Endothelial cell of umbilical vein (primary cell): ENCODE measurements at regions not wholly inside any gene's neighbourhood (a gene's known extent, or its start where the extent isn't known, plus 50 kb on each side); places are given as distances from the start of the nearest gene placed in this dataset.
A peak's percentile ranks its signal among the peaks of the same experiment; 100 is the strongest.

ENCODE experiments used
- BruUV-seq: library from RNA; stranded (reverse); fragments of 400-500 nt; replicated peaks from 2 replicates; lab custom pipeline; 2021; lab: Mats Ljungman, UMichigan
- CTCF ChIA-PET: fragments of 300-600, 350-600 bp; sonication (Branson Sonifier 250); formaldehyde crosslinking; loops from one replicate; lab custom pipeline; 2021; ENCODE audit warnings: antibody characterized with exemption, inconsistent platforms; lab: Charles Lee
- POLR2A ChIA-PET: fragments of 300-600, 350-600 bp; sonication (Branson Sonifier 250); formaldehyde crosslinking; loops from one replicate; lab custom pipeline; 2021; ENCODE audit warnings: antibody characterized with exemption, inconsistent platforms; lab: Charles Lee
- DNase-seq: peaks from one replicate; pipeline ENCODE4 v3.0.0-alpha.2; 2011; ENCODE audit warnings: low read depth, low spot score
- FAIRE-seq: peaks from 2 replicates; lab custom pipeline; 2011; peaks lifted over from hg19 to GRCh38; lab: Jason Lieb, UNC
- H2AFZ ChIP-seq: 2 replicates; pipeline ENCODE4 v1.6.0; 2012; ENCODE audit warnings: low read depth, low read length, control low read depth, inconsistent platforms
- H3K27ac ChIP-seq: 2 replicates; pipeline ENCODE4 v1.5.1; 2011; ENCODE audit warnings: low read depth, mild to moderate bottlenecking, control low read depth, low read length, moderate library complexity; ENCODE audit not compliant: insufficient read depth
- H3K27me3 ChIP-seq, 2 experiments: 2 replicates each; pipeline versions ENCODE4 v1.6.0 to v1.6.1; 2011; ENCODE audit warnings: low read length in 2 of 2, mixed read lengths in 1 of 2; ENCODE audit not compliant: control insufficient read depth in 2 of 2, insufficient read depth in 2 of 2
- H3K36me3 ChIP-seq, 2 experiments: 2 replicates in 1 of 2; 3 replicates in 1 of 2; pipeline ENCODE4 v1.5.1; 2011; ENCODE audit warnings: low read length in 2 of 2, mild to moderate bottlenecking in 1 of 2, moderate library complexity in 1 of 2; ENCODE audit not compliant: control insufficient read depth in 2 of 2, insufficient read depth in 2 of 2; ENCODE audit errors: extremely low read depth in 1 of 2
- H3K4me1 ChIP-seq: 3 replicates; pipeline ENCODE4 v1.5.1; 2011; ENCODE audit warnings: mild to moderate bottlenecking, low read length; ENCODE audit not compliant: control insufficient read depth, insufficient read depth; ENCODE audit errors: extremely low read depth
- H3K4me2 ChIP-seq: 2 replicates; pipeline ENCODE4 v1.6.1; 2011; ENCODE audit warnings: low read length, control low read depth, mixed read lengths; ENCODE audit not compliant: insufficient read depth
- H3K4me3 ChIP-seq, 3 experiments: fragments of 200-600 bp in 1 of 3; sonication (generic), shearing (Covaris generic) in 1 of 3; replicated peaks in 1 of 3; 2 replicates each; pipeline ENCODE4 v1.5.1; 2011 to 2016; ENCODE audit warnings: control low read depth in 3 of 3, low read length in 3 of 3, mild to moderate bottlenecking in 2 of 3, inconsistent platforms in 1 of 3, low read depth in 1 of 3, moderate library complexity in 1 of 3; ENCODE audit not compliant: insufficient read depth in 1 of 3
- H3K79me2 ChIP-seq: 2 replicates; pipeline ENCODE4 v1.6.0; 2012; ENCODE audit warnings: low read length, inconsistent platforms; ENCODE audit not compliant: control insufficient read depth, insufficient read depth
- H3K9ac ChIP-seq: replicated peaks from 2 replicates; pipeline ENCODE3; 2011; ENCODE audit warnings: low read length, control low read depth; ENCODE audit not compliant: insufficient read depth; ENCODE audit errors: extremely low read depth
- H3K9me1 ChIP-seq: replicated peaks from 3 replicates; pipeline ENCODE4 v1.6.0; 2011; ENCODE audit warnings: mild to moderate bottlenecking, low read length; ENCODE audit not compliant: control insufficient read depth, insufficient read depth; ENCODE audit errors: extremely low read depth
- H3K9me3 ChIP-seq: replicated peaks from 2 replicates; pipeline ENCODE4 v1.5.1; 2012; ENCODE audit warnings: low read length, inconsistent platforms; ENCODE audit not compliant: control insufficient read depth, insufficient read depth
- H4K20me1 ChIP-seq: replicated peaks from 2 replicates; pipeline ENCODE3; 2011; ENCODE audit warnings: mild to moderate bottlenecking, low read length; ENCODE audit not compliant: control insufficient read depth, insufficient read depth; ENCODE audit errors: extremely low read depth
- EZH2 ChIP-seq: IDR thresholded peaks from 2 replicates; pipeline ENCODE4 v1.6.1; 2012; ENCODE audit warnings: borderline replicate concordance, low read depth, mild to moderate bottlenecking, moderate library complexity, low read length, inconsistent platforms; ENCODE audit not compliant: severe bottlenecking
- FOS ChIP-seq: IDR thresholded peaks from 2 replicates; pipeline ENCODE4 v1.6.1; 2011; ENCODE audit warnings: mild to moderate bottlenecking, low read length, moderate library complexity, borderline replicate concordance; ENCODE audit not compliant: insufficient read depth
- GATA2 ChIP-seq: IDR thresholded peaks from 2 replicates; pipeline ENCODE4 v1.7.0; 2011; ENCODE audit warnings: low read depth, mild to moderate bottlenecking, moderate library complexity, mixed read lengths, low read length; ENCODE audit not compliant: insufficient read length, insufficient read depth
- JUN ChIP-seq: IDR thresholded peaks from 2 replicates; pipeline ENCODE4 v1.6.1; 2011; ENCODE audit warnings: borderline replicate concordance, low read depth; ENCODE audit not compliant: insufficient read length, insufficient read depth
- MAX ChIP-seq: IDR thresholded peaks from 2 replicates; pipeline ENCODE4 v1.6.1; 2011; ENCODE audit not compliant: insufficient read depth, insufficient read length
- MYC ChIP-seq: IDR thresholded peaks from one replicate; pipeline ENCODE4 v1.6.1; 2011; ENCODE audit warnings: mild to moderate bottlenecking, low read depth, low read length
- POLR2A ChIP-seq: IDR thresholded peaks from 2 replicates; pipeline ENCODE4 v1.6.1; 2012; ENCODE audit warnings: low read depth, mild to moderate bottlenecking, control low read depth, low read length
- POLR2AphosphoS5 ChIP-seq: IDR thresholded peaks from 2 replicates; pipeline ENCODE4 v1.6.1; 2012; ENCODE audit warnings: low read depth, mild to moderate bottlenecking, control low read depth, low read length, moderate library complexity; ENCODE audit not compliant: insufficient read depth
- dilution Hi-C: fragments of 300-500 bp; cut with MboI; formaldehyde crosslinking; loops from one replicate; pipeline ENCODE4 v1.15.0; 2019; ENCODE audit warnings: low sequenced_read_pairs; ENCODE audit not compliant: extremely low pct_ligation_motif_present
- intact Hi-C: fragments of 100-400 bp; cut with micrococcal nuclease; formaldehyde crosslinking; loops from one replicate; pipeline ENCODE4 v1.10.0; 2022
- TF ChIP-seq, protein P1 (sequence below), 2 donors: IDR thresholded peaks; 1 replicate in 1 of 2; 2 replicates in 1 of 2; pipeline ENCODE4 v1.5.1; 2011; ENCODE audit warnings: low read length in 2 of 2, mild to moderate bottlenecking in 2 of 2, moderate library complexity in 2 of 2, control low read depth in 1 of 2, inconsistent platforms in 1 of 2, low read depth in 1 of 2; ENCODE audit not compliant: insufficient read depth in 1 of 2; ENCODE audit errors: extremely low read depth in 1 of 2

GRCh38 chr13:103812558-103812957, 746.3 kb upstream of the SLC10A2 start:
- no peaks in the 10 kb centered on the region for H3K36me3 ChIP-seq
- no peak overlapping the region for H2AFZ ChIP-seq
- no peaks in the 10 kb centered on the region for H3K27me3 ChIP-seq
- TF ChIP-seq GATA2 (no peak), MYC (no peak), POLR2AphosphoS5 (no peak), POLR2A (no peak), JUN (no peak), EZH2 (no peak), MAX (no peak), FOS (no peak)
- TF ChIP-seq, protein P1, sequence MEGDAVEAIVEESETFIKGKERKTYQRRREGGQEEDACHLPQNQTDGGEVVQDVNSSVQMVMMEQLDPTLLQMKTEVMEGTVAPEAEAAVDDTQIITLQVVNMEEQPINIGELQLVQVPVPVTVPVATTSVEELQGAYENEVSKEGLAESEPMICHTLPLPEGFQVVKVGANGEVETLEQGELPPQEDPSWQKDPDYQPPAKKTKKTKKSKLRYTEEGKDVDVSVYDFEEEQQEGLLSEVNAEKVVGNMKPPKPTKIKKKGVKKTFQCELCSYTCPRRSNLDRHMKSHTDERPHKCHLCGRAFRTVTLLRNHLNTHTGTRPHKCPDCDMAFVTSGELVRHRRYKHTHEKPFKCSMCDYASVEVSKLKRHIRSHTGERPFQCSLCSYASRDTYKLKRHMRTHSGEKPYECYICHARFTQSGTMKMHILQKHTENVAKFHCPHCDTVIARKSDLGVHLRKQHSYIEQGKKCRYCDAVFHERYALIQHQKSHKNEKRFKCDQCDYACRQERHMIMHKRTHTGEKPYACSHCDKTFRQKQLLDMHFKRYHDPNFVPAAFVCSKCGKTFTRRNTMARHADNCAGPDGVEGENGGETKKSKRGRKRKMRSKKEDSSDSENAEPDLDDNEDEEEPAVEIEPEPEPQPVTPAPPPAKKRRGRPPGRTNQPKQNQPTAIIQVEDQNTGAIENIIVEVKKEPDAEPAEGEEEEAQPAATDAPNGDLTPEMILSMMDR (IDR thresholded peaks at IDR 0.05; ENCODE audit: extremely low read depth in 1 of 2, insufficient read depth in 1 of 2, low read depth in 1 of 2, low read length in 2 of 2) = no peak
- intact Hi-C loops (no loop called here), dilution Hi-C loops (no loop called here)
- H4K20me1 ChIP-seq = no peaks in the 10 kb centered on the region
- peak; percentile 8 for FAIRE-seq
- BruUV-seq = no TSS peak
- H3K4me3 ChIP-seq = no peak overlapping the region
- no peak overlapping the region for H3K4me2 ChIP-seq
- no peak overlapping the region for H3K9ac ChIP-seq
- H3K9me1 ChIP-seq = no peaks in the 10 kb centered on the region
- no peaks in the 10 kb centered on the region for H3K79me2 ChIP-seq
- H3K9me3 ChIP-seq = no peaks in the 10 kb centered on the region
- peak; percentile 4 for DNase-seq
- no peaks in the 10 kb centered on the region for H3K4me1 ChIP-seq
- H3K27ac ChIP-seq = no peak overlapping the region
- CTCF ChIA-PET = no interaction called here
- POLR2A ChIA-PET = no interaction called here
